ENCODE measurements at regions not wholly inside any gene's neighbourhood (a gene's known extent, or its start where the extent isn't known, plus 50 kb on each side); places are given as distances from the start of the nearest gene placed in this dataset.

GRCh38 chr18:39705362-39705761 lies 2139.8 kb upstream of the CELF4 start:
- no peak for DNase-seq (ENCODE audit: low read depth, low spot score)

- no peak for DNase-seq (ENCODE audit: low read depth, low spot score)
Observed at GRCh38 chr18:39702888-39703287, 2137.3 kb upstream of the CELF4 start.

DNA sequence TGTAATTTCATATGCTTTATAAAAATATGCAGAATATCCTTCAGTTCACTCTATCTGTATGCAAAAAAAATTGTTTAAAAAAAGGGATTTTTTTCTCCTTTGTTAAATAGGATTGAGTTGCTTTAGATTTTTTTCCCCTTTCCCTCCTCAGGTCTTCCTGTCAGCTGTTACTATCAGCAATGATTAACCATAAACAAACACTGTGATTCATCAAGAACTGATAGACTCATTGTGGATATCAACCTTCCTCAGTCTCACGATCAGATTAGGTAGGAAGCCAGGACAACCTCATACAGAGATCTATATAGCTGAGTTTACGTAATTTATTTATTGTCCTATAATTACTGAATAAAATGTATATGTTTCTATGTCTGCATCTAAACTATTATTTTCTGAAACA lies 2136.2 kb upstream of the CELF4 start:
- DNase-seq (ENCODE audit: low read depth, low spot score): peak; percentile 8

GRCh38 chr18:39701055-39701783 lies 2135.6 kb upstream of the CELF4 start:
- no peak for DNase-seq (ENCODE audit: low read depth, low spot score)

DNA sequence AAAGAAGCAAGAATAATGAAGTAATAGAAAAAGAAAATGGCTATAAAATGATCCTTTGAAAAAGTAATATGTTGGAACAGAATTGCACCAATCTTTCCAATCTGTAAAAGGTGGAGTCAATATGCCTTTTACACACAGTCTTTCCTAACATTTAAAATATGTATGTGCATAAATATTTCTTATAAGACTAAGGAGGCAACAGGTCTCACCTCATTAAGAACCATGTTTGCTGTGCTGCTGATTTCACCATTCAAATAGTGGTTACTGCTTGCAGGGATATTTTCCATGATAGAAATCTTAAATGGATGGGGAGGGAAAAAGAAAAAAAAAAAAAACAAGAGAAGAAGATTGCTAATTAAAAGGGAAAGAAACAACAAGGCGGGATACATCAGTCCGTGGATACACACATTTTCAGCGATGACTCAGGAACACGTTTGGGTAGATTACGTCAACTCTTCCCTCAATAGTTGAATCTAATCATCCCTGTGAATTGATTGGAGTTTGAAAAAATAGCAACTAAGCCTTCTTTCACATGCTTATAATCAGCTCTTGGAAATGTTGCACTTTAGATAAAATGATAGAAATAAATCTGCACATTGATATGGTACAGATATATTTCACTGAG lies 2133.9 kb upstream of the CELF4 start:
- no peak for DNase-seq (ENCODE audit: low read depth, low spot score)

- no peak for DNase-seq (ENCODE audit: low read depth, low spot score)
Observed at GRCh38 chr18:39698436-39698835, 2132.8 kb upstream of the CELF4 start.

GRCh38 chr18:39693359-39693758 lies 2127.8 kb upstream of the CELF4 start:
- DNase-seq (ENCODE audit: low read depth, low spot score): no peak

DNA sequence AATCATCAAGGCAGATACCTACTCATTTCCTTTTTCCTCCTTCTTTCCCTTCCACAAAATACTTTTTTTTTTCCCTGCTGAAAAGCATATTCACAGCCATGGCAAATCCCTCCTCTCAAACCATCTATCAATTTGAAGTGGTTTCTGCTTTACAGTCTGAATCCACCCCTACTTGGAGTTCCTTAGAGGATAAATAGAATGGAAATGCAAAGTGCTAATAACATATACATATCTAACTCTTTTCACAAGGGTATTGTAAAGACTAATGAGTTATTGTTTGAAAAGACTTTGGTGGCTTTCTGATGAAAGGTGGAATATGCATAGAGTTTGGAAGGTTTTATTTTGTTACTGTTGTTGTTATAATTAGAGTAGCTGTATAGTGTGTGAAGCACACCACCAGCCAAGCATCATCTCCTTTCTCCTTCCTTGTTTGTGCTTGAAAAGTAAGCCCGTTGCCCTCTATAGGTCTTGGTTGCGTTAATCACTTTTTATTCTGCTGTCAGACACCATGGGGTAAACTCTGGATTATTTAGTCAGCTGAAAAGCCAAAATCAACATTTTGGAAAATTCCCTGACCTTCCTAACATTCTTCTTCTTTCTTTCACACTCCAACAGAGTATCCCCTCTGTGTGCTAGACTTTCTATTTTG lies 2126.9 kb upstream of the CELF4 start:
- DNase-seq (ENCODE audit: low read depth, low spot score): no peak

DNA sequence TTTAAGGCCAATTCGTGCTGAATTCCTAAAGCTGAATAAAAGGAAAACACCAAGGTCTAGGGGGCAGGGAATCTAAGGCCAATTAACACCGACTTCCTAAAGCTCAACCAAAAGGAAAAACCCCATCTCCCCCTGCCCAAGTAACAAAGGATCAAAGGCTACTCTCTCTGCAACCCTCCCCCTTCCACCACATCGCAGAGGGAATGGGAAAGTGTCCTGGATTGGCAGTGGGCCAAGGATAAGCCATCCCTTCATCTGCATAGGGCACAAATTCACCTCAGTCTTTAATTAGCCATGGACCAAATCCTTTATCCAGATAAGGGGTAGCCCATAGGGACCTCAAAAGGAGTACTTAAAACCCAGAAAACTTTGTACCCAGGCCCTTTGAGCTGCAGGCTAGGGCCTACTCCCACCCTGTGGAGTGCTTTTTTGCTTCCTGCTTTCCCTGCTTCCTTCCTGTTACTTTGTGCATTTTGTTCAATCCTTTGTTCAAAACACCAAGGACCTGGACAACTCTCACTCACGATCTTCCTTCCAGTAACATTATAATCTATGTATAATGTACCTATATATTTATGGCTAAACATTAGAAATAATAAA lies 2119.8 kb upstream of the CELF4 start:
- DNase-seq (ENCODE audit: low read depth, low spot score): no peak

DNA sequence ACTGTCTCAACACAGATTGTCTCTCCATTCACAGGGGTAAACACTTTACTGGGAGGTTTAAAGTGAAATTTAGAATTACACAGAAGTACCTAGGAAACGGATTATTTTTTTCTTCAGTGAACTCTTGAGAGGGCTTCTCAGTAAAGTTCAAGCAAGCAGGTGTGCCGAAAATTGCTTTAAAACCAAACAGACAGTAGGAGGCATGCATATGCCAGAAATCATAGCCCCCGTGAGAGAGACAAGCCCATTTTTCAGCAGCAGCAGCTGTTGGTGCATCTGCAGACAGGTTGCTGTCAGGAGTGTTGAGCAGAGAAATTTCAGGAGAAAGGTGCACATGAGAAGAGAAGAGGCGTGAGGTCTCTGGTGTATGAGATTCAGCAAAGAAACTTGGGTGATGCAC lies 2115.5 kb upstream of the CELF4 start:
- DNase-seq (ENCODE audit: low read depth, low spot score): no peak

GRCh38 chr18:39675906-39676305 lies 2110.3 kb upstream of the CELF4 start:
- no peak for DNase-seq (ENCODE audit: low read depth, low spot score)

DNA sequence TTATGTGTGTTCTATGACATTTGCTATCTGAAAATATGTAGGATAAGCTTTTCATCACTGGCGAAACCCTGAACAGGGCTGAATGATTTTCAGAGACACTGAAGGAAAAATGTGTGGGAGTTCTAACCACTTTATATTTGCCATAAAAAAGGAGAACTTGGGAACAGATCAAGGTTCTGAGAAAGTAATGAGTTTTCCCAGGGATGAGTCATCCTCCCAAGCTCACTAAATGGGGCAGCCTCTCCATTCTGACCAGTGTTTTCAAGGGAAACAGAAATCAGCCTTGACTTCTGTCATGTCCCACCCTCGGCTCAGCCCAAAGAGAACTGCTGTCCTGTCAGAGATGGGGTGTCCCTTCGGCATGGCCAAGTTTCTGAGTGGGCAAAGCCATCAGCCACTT lies 2109.8 kb upstream of the CELF4 start:
- DNase-seq (ENCODE audit: low read depth, low spot score): no peak

- no peak for DNase-seq (ENCODE audit: low read depth, low spot score)
Observed at GRCh38 chr18:39672171-39672570, 2106.6 kb upstream of the CELF4 start.

GRCh38 chr18:39667905-39668304 lies 2102.3 kb upstream of the CELF4 start:
- DNase-seq (ENCODE audit: low read depth, low spot score): no peak

GRCh38 chr18:39666541-39666940 lies 2100.9 kb upstream of the CELF4 start:
- no peak for DNase-seq (ENCODE audit: low read depth, low spot score)

DNA sequence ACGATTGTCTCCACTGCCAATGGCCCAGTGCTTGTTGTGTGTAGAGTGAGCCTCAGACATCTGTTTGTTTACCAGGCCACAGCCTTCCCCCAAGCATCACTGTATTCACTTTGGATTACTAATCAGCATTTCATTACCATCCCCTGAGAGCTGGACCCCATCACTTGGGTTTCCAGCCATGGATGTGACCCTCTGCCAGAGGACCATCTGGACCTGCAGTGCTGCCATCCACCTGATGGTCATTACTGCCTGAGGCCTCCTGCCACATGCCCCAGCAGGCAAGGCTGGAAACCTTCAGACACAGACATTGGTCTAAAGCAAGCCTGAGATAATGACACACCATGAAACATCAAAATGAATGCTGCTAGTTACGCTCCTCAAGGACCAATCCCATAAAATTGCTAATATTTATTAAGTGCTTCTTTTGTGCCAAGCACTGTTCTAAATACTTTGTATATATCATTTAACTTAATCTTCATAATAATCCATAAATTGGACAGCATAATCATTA lies 2096.3 kb upstream of the CELF4 start:
- no peak for DNase-seq (ENCODE audit: low read depth, low spot score)

- DNase-seq (ENCODE audit: low read depth, low spot score): no peak
Observed at GRCh38 chr18:39660141-39660540, 2094.5 kb upstream of the CELF4 start.

DNA sequence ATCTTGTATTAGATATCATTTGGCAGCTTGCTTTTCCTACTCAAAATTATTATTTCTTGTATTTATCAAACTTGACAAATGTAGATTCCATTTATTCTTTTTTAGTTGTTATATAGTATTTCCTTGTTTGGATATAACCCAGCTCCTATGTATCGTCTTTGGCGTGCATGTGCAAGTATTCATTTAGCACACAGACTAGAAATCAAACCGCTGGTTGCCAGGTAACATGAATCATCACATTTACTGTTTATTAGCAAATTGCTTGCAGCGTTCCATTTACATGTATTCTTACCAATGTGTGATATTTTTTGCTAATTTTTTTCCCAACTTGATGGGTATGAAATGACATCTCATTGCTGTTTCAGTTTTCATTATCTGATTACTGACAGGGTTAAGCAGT lies 2089.7 kb upstream of the CELF4 start:
- DNase-seq (ENCODE audit: low read depth, low spot score): no peak

- no peak for DNase-seq (ENCODE audit: low read depth, low spot score)
Observed at GRCh38 chr18:39653221-39653620, 2087.6 kb upstream of the CELF4 start.

DNA sequence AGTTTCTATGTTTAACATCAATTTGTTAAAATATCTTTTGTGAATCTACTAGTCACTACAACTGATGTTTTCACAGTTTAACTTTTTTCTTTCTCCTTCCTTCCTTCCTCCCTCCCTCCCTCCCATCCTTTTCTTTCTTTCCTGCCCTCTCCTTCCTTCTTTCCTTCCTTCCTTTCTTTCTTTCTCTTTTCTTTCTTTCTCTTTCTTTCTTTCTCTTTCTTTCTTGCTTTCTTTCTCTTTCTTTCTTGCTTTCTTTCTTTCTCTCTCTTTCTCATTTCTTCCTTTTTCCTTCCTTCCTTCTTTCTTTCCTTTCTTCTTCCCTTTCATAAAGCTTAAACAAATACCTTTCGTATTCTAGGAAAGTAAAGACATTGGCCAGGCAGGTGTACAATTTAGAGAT lies 2083.0 kb upstream of the CELF4 start:
- DNase-seq (ENCODE audit: low read depth, low spot score): no peak

DNA sequence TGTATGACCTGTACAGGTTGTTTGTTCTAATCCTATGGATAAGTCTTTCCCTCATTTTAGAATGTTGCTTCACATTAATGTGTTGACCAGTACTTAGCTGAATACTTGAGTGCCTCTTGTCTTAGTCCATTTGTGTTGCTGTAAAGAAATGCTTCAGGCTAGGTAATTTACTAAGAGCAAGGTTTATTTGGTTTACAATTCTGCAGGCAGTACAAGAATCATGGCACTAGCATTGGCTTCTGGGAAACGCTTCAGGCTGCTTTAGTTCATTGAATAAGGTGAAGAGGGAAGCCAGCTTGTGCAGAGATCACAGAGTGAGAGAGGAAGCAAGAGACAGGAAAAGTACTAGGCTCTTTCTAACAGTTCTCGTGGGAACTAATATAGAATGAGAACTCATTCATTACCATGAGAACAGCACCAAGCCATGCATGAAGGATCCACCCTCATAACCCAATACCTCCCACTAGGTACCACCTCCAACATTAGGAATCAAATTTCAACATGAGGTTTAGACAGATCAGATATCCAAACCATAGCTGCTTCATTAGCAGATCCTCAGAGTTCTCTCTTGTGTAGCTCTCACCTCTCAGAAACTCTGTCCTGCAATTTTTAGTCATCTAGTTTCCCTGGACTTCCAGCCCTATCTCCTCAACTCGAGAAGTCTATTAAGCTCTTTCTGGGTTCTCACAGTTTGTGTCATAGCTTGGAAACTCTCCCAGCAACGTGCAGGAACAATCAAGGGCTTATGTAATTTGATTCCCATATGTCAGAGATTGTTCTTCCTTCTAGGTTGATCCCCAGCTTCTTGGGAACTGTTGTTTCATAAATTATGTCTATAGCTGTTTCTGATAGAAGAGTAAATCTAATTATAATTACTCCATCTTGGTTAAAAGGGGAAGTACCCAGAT lies 2082.3 kb upstream of the CELF4 start:
- DNase-seq (ENCODE audit: low read depth, low spot score): peak; percentile 4
